Skin epidermis (tissue), 12 donors: ENCODE measurements at regions not wholly inside any gene's neighbourhood (a gene's known extent, or its start where the extent isn't known, plus 50 kb on each side); places are given as distances from the start of the nearest gene placed in this dataset.
A peak's percentile ranks its signal among the peaks of the same experiment; 100 is the strongest.
"Not testable (repeated sequence)": the region's sequence is repeated elsewhere in the genome, so short reads cannot be mapped to it uniquely, and the experiment has no call there.

Source experiments
- H3K27ac ChIP-seq, 21 experiments: fragments of 200-600 bp; sonication (generic) in 11 of 21; one replicate each; pipeline ENCODE4 v1.5.0; 2020; ENCODE audit warnings: mild to moderate bottlenecking in 3 of 21, inconsistent platforms in 2 of 21, moderate library complexity in 2 of 21
- H3K4me3 ChIP-seq, 7 experiments: fragments of 200-600 bp; sonication (generic) in 2 of 7; one replicate each; pipeline ENCODE4 v1.5.0; 2020; ENCODE audit warnings: inconsistent platforms in 2 of 7, mild to moderate bottlenecking in 2 of 7, moderate library complexity in 1 of 7

DNA sequence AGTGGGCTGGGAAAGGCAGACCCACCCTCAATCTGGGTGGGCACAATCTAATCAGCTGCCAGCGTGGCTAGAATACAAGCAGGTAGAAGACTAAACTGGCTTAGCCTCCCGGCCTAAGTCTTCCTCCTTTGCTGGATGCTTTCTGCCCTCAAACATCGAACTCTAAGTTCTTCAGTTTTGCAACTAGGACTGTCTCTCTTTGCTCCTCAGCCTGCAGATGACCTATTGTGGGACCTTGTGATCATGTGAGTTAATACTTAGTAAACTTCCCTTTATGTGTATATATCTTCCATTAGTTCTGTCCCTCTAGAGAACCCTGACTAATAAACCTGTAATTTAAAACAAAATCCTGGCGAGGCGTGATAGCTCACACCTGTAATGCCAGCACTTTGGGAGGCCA is 51.8 kb upstream of the SLC39A8 start:
- not testable (repeated sequence) for H3K27ac ChIP-seq, H3K4me3 ChIP-seq

DNA sequence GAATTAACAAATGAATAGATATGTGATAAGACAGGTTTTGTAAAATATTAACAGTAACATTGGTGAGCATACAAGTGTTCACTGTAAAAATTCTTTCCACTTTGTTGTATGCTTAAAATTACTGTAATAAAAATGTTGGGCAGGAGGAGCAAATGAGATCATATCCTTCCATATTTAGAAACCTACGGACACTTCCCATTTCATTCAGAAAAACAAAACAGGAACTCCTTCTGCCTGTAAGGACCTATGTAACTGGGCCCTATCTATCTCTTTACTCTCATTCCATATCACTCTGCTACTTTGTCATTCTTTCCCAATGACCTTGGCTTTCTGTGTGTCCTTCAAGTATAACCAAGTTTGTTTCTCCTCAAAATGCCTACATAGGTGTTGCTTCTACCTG is 53.7 kb upstream of the SLC39A8 start:
- Histone ChIP-seq H3K27ac (no peak overlapping the region), H3K4me3 (no peak overlapping the region)

DNA sequence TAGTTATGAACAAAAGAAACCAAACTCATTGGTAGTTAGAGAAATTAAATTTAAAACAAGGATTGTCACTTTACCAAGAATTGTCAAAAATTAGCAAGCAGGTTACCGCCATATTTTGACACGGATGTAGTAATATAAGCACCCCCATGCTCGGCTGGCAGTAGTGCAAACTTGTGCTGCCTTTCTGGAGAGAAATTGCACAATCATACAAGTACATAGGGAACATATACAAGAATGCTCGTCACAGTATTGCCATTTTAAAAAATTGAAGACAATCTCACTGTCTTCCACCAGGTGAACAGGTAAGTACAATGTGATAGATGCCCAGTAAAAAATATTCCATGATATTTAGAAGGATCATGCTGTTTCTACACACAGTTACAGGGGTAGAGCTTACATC is 55.6 kb upstream of the SLC39A8 start:
- Histone ChIP-seq H3K27ac (no peak overlapping the region), H3K4me3 (no peak overlapping the region)

DNA sequence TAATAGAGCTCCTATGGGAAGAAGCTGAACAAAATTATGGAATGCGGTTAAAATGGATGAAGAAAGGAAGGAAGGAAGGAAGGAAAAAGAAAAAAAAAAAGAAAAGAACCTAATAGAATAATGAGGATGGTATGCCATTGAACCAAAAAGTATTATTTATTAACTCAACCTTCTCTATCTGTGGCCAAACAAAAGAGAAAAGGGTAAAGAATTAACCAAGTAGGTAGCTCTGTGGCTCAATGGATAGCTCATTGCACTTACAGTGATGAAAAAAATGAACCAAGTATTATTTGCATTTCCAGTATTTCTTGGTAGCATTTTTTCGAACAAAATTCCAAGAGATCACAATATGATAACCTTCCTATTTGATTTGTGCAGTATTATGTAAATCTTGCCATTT is 56.9 kb upstream of the SLC39A8 start:
- H3K27ac ChIP-seq: no peak overlapping the region
- no peak overlapping the region for H3K4me3 ChIP-seq

DNA sequence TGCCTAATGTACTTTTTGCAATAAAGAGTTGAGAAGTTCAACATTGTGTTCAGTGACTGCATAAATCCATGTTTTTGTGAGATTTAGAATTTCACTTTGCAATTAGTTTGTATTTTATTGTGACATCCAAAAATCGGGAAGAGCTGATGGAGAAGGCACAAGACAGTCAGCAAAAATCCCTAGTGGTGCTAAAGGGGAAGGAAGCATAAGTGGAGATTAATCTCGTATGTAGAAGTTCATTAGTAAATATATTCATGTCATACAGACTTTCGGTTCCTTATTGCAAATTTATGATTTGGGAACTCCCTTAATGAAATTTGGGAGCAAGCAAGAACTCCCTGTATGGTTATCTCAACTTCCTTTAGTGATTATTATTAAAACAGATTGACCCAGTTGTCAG is 57.8 kb upstream of the SLC39A8 start:
- no peak overlapping the region for H3K4me3 ChIP-seq

DNA sequence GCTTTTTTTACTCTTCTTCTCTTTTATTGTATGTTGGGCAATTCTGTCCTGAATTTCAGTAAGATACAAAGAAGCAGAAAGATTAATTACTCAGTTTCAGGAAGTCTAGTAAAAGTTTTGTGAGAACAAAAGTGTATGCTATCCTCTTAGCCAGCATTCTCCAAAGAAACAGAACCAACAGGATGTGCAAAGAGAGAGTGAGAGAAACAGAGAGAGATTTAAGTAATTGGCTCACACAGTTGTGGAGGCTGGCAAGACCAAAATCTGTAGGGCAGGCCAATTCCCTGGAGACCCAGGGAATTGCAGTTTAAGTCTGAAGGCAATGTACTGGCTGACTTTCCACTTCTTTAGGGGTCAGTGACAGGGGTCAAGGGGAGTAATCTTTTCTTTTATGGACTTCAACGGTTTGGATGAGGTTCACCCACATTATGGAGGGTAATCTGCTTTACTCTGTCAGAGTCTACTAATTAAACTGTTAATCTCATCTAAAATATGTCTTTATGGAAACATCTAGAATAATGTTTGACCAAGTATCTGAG is 59.2 kb upstream of the SLC39A8 start:
- Histone ChIP-seq H3K4me3 (no peak overlapping the region), H3K27ac (peak overlapping the region in 2 of 21 experiments; percentile 30 to 59)

More for the DNA sequence above, 57.8 kb upstream of the SLC39A8 start:
- no peak overlapping the region for H3K27ac ChIP-seq

DNA sequence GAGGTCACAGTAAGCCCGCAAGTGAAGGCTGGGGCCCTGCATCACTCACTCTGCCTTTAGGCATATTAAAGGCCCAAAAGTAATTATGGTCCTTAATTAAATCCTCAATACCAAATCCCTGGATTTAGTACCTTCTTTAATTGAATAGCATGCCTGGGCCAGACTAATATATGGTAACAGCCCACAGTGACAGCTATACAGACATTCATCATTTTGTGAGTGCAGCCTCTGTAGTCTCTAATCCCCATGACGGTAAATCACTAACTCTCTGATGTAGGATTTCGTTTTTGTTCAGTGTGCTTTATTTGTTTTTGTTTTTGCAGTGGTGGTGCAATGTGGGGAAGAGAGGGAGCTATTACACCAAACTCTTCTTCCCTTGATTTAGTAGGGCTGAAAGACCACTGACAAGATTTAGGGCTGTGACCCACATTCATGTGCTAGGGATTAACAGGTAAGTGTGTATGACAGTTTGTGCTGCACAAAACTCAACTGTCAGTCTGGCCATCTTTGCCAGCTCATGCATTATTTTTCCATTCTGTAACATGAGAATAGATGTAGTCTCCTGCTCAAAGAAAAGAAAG is 60.6 kb upstream of the SLC39A8 start:
- Histone ChIP-seq H3K27ac (no peak overlapping the region), H3K4me3 (no peak overlapping the region)

DNA sequence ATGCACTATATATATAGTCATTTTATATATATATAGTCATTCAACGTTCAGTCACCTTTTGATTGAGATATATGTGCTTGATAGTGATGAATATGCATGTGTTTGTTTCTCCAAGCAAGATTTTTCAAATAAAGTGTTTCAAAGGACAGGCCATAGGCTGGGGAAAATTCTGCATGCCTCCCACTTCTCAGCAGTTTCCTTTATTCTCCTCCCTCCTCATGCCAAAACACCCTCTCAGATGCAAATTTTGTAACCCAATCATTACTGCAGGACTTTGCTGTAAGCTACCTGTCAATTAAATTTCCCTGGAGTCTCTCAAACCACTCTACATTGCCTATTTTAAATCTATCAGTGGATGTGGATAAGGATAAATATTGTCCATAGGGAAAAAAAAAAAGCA is 65.6 kb upstream of the SLC39A8 start:
- peak overlapping the region in 3 of 21 experiments; percentile 8 to 48 (median 25) for H3K27ac ChIP-seq
- H3K4me3 ChIP-seq: not testable (repeated sequence)

DNA sequence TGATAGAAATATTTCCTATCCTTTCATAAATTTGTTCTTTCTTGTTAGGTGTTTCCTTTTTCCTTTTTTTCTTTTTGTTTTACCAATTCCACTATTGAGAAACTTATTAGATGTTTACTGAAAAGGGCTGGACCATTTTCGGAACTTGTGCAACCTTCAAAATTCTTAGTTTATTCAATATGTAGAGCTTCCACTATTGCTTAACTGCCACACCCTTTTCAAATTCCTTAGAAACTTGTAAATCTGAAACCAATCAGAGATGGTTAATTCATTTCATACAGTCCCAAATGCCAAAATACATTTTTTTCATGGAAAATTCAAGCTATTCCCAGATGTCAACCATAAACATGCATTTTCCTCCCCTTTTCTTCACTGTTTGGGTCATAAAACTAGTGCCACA is 66.1 kb upstream of the SLC39A8 start:
- H3K27ac ChIP-seq: peak overlapping the region in 3 of 21 experiments; percentile 24 to 39 (median 32)
- no peak overlapping the region for H3K4me3 ChIP-seq

DNA sequence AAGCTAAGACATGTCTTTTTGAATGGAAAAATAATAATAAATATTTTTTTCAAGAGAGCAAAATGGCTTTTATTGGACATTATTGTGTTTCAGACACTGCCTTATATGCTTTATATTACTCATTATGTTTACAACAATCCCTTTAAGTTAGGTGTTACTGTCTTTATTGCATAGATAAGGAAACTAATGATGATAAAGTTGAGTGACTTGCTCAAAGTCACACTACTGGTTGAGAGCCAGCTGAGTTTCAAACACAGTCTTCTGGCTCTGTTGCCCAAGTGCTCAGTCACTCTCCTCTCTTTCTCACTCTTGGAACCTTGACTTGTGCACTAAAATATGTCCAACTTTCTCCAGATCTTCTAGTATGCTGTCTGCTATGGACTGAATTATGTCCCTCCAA is 71.5 kb upstream of the SLC39A8 start:
- Histone ChIP-seq H3K27ac (no peak overlapping the region), H3K4me3 (no peak overlapping the region)

DNA sequence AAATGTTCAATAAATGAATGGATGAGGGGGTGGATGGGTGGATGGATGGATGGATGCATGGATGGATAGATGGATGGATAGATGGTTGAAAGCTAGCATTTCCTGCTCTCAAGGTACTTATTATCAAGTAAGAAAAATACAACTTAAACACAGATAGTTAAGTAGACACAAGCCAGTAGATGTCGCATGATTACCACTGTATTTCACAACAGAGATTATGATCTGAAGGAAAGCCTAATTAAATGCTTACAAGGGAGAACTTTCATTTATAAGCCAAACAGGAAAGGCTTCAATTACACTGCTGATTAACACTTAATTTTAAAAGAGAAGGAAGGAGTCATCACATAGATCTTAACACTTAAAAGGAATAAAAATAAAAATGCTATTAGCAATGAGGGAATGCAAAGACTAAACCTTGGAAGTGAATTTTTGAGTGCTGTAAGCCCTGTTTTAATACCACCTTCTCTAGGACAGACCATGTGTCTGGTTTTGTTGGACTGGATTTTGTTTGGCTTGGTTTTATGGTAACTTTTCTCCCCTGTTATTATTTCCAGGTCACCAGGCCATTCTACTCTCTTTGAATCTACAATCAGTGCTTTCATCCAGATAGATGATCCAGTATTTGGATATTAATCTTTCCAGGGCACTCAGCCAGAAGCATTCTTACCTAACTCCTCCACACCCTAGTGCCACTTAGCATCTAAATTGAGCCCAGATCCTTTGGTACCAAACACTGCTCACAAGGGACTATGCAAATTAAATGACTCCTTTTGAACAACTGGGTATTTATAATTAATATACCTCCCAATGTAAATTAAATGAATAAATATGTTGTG is 75.5 kb upstream of the SLC39A8 start:
- Histone ChIP-seq H3K4me3 (no peak overlapping the region), H3K27ac (peak overlapping the region in 1 of 21 experiments; percentile 45)

DNA sequence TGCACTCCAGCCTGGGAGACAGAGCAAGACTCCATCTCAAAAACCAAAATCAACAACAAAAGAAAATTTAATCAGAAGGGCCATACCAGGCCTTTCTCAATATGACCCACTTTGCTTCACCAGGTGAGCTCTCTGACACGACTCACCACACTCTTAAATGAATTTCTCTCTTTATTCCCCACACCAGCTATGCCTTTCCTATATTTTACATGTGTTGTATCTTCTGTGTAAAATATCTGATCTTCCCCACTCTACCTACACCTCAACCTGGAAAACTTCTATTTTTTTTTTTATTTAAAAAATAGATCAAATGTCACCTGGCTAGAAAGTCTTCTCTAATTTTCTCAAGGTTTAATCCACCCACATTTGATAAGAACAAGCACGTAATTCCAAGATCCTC is 77.6 kb upstream of the SLC39A8 start:
- H3K4me3 ChIP-seq: no peak overlapping the region
- H3K27ac ChIP-seq: no peak overlapping the region

DNA sequence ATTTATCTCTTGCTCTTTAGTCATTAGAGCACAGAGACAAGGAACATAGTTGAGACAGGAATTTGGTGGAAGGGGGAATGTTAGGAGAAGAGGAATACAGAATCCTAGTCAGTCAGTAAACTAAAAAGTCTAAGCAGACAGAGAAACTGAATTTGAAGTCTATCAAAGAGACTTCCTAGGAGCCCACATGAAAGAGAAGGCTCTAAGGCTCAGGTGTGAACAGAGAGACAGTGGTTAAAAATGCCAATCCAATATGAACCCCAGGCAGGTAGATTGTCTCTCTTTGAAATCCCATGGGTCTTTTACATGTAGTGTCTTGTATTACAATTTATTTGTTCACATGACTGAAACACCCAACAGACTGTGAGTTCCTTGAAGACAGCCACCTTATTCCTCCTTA is 77.8 kb upstream of the NFKB1 start:
- H3K27ac ChIP-seq: no peak overlapping the region

DNA sequence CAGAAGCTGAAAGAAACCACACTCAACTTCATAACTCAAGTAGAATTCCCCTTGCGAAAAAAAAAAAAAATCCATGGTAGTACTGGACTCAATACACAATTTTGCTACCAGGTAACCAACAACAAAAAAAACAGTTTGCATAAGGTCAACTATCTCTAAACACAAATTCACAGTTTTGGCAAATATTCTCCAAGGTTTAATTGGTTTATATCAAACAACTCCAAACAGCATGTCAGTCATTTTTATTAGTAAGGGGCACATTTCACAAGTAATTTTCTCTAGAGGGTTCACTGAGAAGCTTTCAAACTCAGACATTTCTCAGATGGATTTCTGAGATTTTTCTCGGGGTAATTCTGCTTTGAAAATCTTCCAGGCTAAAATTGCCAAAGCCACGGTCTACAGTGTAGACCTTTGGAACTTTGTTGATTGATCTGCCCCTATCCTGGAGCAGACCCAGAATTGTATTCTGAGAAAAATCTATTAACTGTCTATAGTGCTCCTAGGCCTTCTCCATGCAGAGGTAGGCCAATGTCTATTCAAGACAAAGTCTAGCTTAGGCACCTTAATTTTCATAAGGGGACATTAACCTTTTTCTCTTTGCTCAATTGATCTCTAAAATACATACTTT is 73.7 kb upstream of the NFKB1 start:
- Histone ChIP-seq H3K27ac (no peak overlapping the region), H3K4me3 (no peak overlapping the region)

More for the DNA sequence above, 77.8 kb upstream of the NFKB1 start:
- no peak overlapping the region for H3K4me3 ChIP-seq

DNA sequence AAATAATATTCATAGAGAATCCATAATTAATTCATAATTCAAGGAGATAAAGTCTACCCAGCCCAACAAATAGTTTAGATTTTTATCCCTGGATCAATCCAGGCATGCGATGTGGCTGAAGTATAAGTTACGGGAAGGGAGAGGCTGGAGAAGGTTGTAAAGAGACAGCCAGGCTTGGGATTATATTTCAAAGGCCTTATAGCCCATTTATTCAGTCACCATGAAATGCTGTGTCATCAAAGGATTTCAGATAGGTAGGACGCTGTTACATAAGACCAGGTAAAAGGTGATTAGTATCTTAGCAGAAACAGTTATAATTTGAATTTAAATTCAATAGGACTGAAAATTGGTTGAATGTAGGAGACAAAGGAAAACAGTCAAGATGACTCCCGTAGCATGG is 73.0 kb upstream of the NFKB1 start:
- no peak overlapping the region for H3K27ac ChIP-seq

DNA sequence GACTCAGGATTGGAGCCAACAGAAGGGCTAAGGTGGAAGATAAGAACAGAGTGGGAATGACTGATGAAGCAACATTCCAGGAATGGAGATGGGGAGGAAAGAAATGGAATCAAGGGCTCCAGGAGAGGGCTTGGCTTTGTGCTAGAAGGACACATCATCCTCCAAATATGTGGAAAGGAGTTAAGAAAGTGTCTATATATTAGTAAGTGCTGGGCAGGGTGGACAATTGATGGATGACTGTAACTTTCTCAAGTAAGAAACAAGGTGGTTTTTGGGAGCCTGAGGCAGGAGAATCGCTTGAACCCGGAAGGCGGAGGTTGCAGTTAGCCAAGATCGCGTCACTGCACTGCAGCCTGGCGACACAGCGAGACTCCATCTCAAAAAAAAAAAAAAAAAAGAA is 71.6 kb upstream of the NFKB1 start:
- no peak overlapping the region for H3K4me3 ChIP-seq
- H3K27ac ChIP-seq: no peak overlapping the region

More for the DNA sequence above, 73.0 kb upstream of the NFKB1 start:
- no peak overlapping the region for H3K4me3 ChIP-seq

DNA sequence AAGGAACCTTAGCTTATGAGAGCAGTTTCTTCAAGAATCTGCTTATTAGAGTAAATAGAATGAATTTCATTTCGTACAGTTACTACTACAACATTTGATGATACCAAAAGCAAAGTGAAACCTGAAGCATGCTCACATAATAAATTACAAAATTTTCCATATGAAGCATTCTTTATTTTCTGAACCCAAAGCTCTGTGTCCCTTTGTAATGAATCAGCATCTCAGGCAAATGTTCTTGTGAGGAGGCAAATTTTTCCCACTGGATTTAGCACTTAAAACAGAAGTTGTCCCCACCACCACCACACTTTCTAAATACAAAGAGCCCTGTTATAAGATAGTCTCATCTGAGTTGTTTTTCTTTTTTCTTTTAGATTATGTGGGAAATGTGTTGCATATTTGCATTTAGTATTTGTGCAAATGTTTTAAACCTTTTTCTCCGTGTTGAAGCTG is 70.7 kb upstream of the NFKB1 start:
- Histone ChIP-seq H3K27ac (peak overlapping the region in 18 of 21 experiments; percentile 7 to 83 (median 70)), H3K4me3 (peak overlapping the region; percentile 41 to 57 (median 49))

DNA sequence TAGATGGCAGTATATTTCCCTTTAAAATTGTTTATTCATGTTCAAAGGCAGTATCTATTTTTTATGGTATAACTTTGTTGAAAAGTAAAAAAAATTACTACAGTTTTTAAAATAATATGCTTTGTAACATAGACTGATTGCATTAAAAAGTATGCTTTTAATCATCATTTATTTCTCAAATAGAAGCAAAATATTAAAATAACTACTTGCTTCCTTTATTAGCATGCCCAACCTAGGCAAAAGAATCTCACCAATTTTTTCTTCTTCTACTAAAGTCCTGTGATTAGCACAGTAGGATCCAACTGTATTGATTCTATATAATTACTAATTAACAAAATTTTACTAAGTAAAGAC is 69.6 kb upstream of the NFKB1 start:
- H3K27ac ChIP-seq: peak overlapping the region in 7 of 21 experiments; percentile 34 to 81 (median 70)
- H3K4me3 ChIP-seq: peak overlapping the region in 6 of 7 experiments; percentile 46 to 57 (median 49)

DNA sequence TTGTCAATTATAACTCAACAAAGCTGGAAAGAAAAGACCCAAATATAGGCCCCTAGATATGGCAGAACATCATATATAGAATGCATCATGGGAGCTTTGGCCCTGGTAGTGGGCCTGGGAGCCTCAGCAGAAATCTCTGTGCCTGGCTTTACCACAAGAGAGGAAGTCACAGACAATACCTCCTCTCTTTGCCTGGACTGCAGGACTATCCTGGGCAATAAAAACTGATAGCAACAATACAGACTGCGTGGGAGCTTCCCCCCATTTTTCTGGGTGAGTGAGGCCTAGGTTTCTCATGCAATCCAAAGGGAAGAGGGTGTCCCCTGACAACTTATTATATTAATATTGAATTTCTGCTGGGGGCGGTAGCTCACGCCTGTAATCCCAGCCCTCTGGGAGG is 64.0 kb upstream of the NFKB1 start:
- no peak overlapping the region for H3K4me3 ChIP-seq
- H3K27ac ChIP-seq: no peak overlapping the region

DNA sequence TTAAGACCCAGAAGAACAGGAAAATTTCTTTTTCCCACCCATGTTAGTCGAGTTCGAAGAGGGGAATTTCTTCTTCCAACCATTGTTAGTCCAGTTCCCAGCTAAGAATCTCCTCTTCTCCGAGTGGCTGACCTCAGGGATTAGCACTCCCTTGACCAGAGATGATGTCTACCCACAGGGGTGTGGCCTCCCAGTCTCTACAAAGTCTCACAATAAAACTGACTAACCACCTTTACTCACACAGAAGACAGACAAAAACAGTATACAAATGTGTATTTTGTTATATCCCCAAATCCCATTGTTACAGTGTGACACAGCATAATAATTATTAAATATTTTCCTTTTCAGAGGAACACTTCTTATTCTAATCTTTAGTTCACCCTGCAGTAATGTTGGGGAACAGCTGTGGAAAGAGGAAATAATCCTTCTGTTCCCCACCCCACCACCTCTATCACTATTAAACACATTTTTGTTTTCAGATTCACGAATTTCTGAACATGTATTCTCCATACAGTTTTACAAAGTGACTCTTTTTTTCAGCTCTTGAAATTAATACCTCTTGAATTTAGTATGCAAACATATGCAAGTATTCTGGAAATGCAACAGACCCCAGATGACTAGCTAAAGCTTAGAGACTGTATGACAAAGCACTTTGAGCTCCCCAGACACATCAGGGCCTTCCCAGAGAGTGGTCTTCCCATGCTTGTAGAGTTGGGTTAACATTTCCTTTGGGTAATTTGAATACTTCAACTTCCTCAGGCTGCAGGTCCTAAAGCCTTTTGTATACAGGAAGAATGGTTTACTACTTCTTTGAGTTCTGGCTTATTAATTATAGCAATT is 62.5 kb upstream of the NFKB1 start:
- H3K27ac ChIP-seq: peak overlapping the region in 17 of 21 experiments; percentile 3 to 70 (median 43)

More for the DNA sequence above, 62.5 kb upstream of the NFKB1 start:
- H3K4me3 ChIP-seq: no peak overlapping the region
